GM12801 (cell line): ENCODE measurements at regions not wholly inside any gene's neighbourhood (a gene's known extent, or its start where the extent isn't known, plus 50 kb on each side); places are given as distances from the start of the nearest gene placed in this dataset.

Experiments
- CTCF ChIP-seq: IDR thresholded peaks from one replicate; pipeline ENCODE4 v1.5.1; 2011; ENCODE audit warnings: control low read depth; ENCODE audit not compliant: insufficient read length; ENCODE audit errors: extremely low read depth

- TF ChIP-seq CTCF = no peak
Observed at GRCh38 chr2:136496966-136497365, 268.4 kb upstream of the THSD7B start.

- TF ChIP-seq CTCF = no peak
Observed at GRCh38 chr2:136495636-136496035, 269.7 kb upstream of the THSD7B start.

- no peak for TF ChIP-seq CTCF
Observed at GRCh38 chr2:136492901-136493300, 272.4 kb upstream of the THSD7B start.

- no peak for TF ChIP-seq CTCF
Observed at GRCh38 chr2:136490100-136490499, 275.2 kb upstream of the THSD7B start.

- no peak for TF ChIP-seq CTCF
Observed at GRCh38 chr2:136487421-136487820, 277.9 kb upstream of the THSD7B start.

- no peak for TF ChIP-seq CTCF
Observed at GRCh38 chr2:136486115-136486514, 279.2 kb upstream of the THSD7B start.

- TF ChIP-seq CTCF = no peak
Observed at GRCh38 chr2:136482966-136483365, 282.4 kb upstream of the THSD7B start.

GRCh38 chr2:136482006-136482405 lies 283.3 kb upstream of the THSD7B start:
- no peak for TF ChIP-seq CTCF
